ENCODE measurements at regions not wholly inside any gene's neighbourhood (a gene's known extent, or its start where the extent isn't known, plus 50 kb on each side); places are given as distances from the start of the nearest gene placed in this dataset.

GRCh38 chr2:185466915-185467314 lies 271.7 kb upstream of the FSIP2 start:
- H3K9me3 Mint-ChIP-seq, result peaks cover 36% of the 10 kb centered on the region
- H3K36me3 Mint-ChIP-seq (ENCODE audit: low read depth), result 0 out of 2 replicates have a peak, but pooled peaks cover 5% of the 10 kb centered on the region
- no peak overlapping the region for H3K27ac Mint-ChIP-seq
- no peaks in the 10 kb centered on the region for H3K27me3 Mint-ChIP-seq (ENCODE audit: insufficient read depth)
- no peaks in the 10 kb centered on the region for H3K4me1 Mint-ChIP-seq (ENCODE audit: low read depth)
- no peak overlapping the region for H3K4me3 Mint-ChIP-seq
- TF ChIP-seq, protein P1, sequence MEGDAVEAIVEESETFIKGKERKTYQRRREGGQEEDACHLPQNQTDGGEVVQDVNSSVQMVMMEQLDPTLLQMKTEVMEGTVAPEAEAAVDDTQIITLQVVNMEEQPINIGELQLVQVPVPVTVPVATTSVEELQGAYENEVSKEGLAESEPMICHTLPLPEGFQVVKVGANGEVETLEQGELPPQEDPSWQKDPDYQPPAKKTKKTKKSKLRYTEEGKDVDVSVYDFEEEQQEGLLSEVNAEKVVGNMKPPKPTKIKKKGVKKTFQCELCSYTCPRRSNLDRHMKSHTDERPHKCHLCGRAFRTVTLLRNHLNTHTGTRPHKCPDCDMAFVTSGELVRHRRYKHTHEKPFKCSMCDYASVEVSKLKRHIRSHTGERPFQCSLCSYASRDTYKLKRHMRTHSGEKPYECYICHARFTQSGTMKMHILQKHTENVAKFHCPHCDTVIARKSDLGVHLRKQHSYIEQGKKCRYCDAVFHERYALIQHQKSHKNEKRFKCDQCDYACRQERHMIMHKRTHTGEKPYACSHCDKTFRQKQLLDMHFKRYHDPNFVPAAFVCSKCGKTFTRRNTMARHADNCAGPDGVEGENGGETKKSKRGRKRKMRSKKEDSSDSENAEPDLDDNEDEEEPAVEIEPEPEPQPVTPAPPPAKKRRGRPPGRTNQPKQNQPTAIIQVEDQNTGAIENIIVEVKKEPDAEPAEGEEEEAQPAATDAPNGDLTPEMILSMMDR (IDR thresholded peaks at IDR 0.05), result no peak
- DNase-seq, result no peak

DNA sequence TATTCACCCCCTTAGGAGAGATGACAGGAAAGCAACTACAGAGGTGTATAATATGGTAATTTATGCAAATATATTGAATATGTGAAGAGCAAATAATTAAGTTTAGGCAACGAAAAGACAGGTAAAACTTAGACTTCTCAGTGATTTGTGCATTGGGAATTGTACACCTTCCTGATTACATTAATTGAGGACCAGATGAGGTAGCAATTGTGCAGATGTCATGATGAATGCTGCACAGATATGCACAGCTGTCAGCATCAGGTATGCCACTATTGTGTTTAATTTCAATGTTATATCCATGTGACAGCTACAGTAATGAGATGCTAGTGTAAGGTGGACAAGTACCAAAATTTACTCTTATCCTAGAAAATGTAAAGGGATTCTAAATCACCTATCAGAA lies 267.2 kb upstream of the FSIP2 start:
- H3K4me1 Mint-ChIP-seq (ENCODE audit: low read depth), result no peaks in the 10 kb centered on the region
- H3K27ac Mint-ChIP-seq, result no peak overlapping the region
- TF ChIP-seq, protein P1 (IDR thresholded peaks at IDR 0.05), result no peak
- peaks cover 21% of the 10 kb centered on the region for H3K9me3 Mint-ChIP-seq
- H3K36me3 Mint-ChIP-seq (ENCODE audit: low read depth), result 0 out of 2 replicates have a peak, but pooled peaks cover 4% of the 10 kb centered on the region
- H3K27me3 Mint-ChIP-seq (ENCODE audit: insufficient read depth), result no peaks in the 10 kb centered on the region
- no peak for DNase-seq
- H3K4me3 Mint-ChIP-seq, result no peak overlapping the region

- H3K9me3 Mint-ChIP-seq, result peaks cover 12% of the 10 kb centered on the region
- TF ChIP-seq, protein P1 (IDR thresholded peaks at IDR 0.05), result no peak
- no peak overlapping the region for H3K4me3 Mint-ChIP-seq
- H3K36me3 Mint-ChIP-seq (ENCODE audit: low read depth), result 0 out of 2 replicates have a peak, but pooled peaks cover 4% of the 10 kb centered on the region
- no peak overlapping the region for H3K27ac Mint-ChIP-seq
- H3K27me3 Mint-ChIP-seq (ENCODE audit: insufficient read depth), result no peaks in the 10 kb centered on the region
- DNase-seq, result no peak
- no peaks in the 10 kb centered on the region for H3K4me1 Mint-ChIP-seq (ENCODE audit: low read depth)
These were observed 266.0 kb upstream of the FSIP2 start for GRCh38 chr2:185472574-185472973.

- Mint-ChIP-seq H3K27me3 (ENCODE audit: insufficient read depth) (no peaks in the 10 kb centered on the region), H3K27ac (no peak overlapping the region), H3K36me3 (ENCODE audit: low read depth) (0 out of 2 replicates have a peak, but pooled peaks cover 4% of the 10 kb centered on the region), H3K4me1 (ENCODE audit: low read depth) (no peaks in the 10 kb centered on the region), H3K9me3 (peaks cover 12% of the 10 kb centered on the region), H3K4me3 (no peak overlapping the region)
- TF ChIP-seq, protein P1 (IDR thresholded peaks at IDR 0.05), result no peak
- no peak for DNase-seq
These were observed 264.8 kb upstream of the FSIP2 start for GRCh38 chr2:185473838-185474237.

GRCh38 chr2:185475914-185476313 lies 262.7 kb upstream of the FSIP2 start:
- TF ChIP-seq, protein P1 (IDR thresholded peaks at IDR 0.05), result no peak
- no peak for DNase-seq
- peaks cover 25% of the 10 kb centered on the region for H3K9me3 Mint-ChIP-seq
- no peaks in the 10 kb centered on the region for H3K27me3 Mint-ChIP-seq (ENCODE audit: insufficient read depth)
- no peak overlapping the region for H3K4me3 Mint-ChIP-seq
- 0 out of 2 replicates have a peak, but pooled peaks cover 4% of the 10 kb centered on the region for H3K36me3 Mint-ChIP-seq (ENCODE audit: low read depth)
- H3K27ac Mint-ChIP-seq, result no peak overlapping the region
- no peaks in the 10 kb centered on the region for H3K4me1 Mint-ChIP-seq (ENCODE audit: low read depth)

- H3K4me1 Mint-ChIP-seq (ENCODE audit: low read depth), result no peaks in the 10 kb centered on the region
- H3K9me3 Mint-ChIP-seq, result peaks cover 26% of the 10 kb centered on the region
- no peak overlapping the region for H3K4me3 Mint-ChIP-seq
- TF ChIP-seq, protein P1 (IDR thresholded peaks at IDR 0.05), result no peak
- H3K27ac Mint-ChIP-seq, result no peak overlapping the region
- no peak for DNase-seq
- H3K27me3 Mint-ChIP-seq (ENCODE audit: insufficient read depth), result no peaks in the 10 kb centered on the region
- H3K36me3 Mint-ChIP-seq (ENCODE audit: low read depth), result 0 out of 2 replicates have a peak, but pooled peaks cover 4% of the 10 kb centered on the region
These were observed 261.2 kb upstream of the FSIP2 start for GRCh38 chr2:185477452-185477851.

Data from HFFc6 (cell line).